Neural cell (in vitro differentiated cells): ENCODE measurements at regions not wholly inside any gene's neighbourhood (a gene's known extent, or its start where the extent isn't known, plus 50 kb on each side); places are given as distances from the start of the nearest gene placed in this dataset.

Experiments
- H2AFZ ChIP-seq: fragments of 200-600, 300-800 bp; sonication (generic), shearing (Covaris generic); 2 replicates; pipeline ENCODE4 v1.6.0; 2014; ENCODE audit warnings: low read depth, mild to moderate bottlenecking, antibody characterized with exemption, low read length, moderate library complexity
- H3F3A ChIP-seq: fragments of 200-600 bp; shearing (Covaris generic); 2 replicates; pipeline ENCODE4 v1.6.1; 2016; ENCODE audit warnings: mild to moderate bottlenecking, moderate library complexity, mixed read lengths, antibody characterized with exemption, low read length; ENCODE audit not compliant: insufficient read depth, poor library complexity, severe bottlenecking
- H3K27ac ChIP-seq: fragments of 200-600, 300-800 bp; sonication (generic), shearing (Covaris generic); 2 replicates; pipeline ENCODE4 v1.5.1; 2014; ENCODE audit warnings: mild to moderate bottlenecking, low read length, moderate library complexity
- H3K27me3 ChIP-seq: fragments of 300-800, 200-600 bp; sonication (generic), shearing (Covaris generic); 2 replicates; pipeline ENCODE4 v1.6.0; 2014; ENCODE audit warnings: mild to moderate bottlenecking, low read depth, low read length, moderate library complexity; ENCODE audit not compliant: insufficient read depth
- H3K36me3 ChIP-seq: fragments of 300-800, 200-600 bp; sonication (generic), shearing (Covaris generic); 2 replicates; pipeline ENCODE4 v1.5.1; 2014; ENCODE audit warnings: mild to moderate bottlenecking, antibody characterized with exemption, low read length, moderate library complexity; ENCODE audit not compliant: insufficient read depth
- H3K4me2 ChIP-seq: fragments of 300-800, 200-600 bp; sonication (generic), shearing (Covaris generic); 2 replicates; pipeline ENCODE4 v1.6.0; 2014; ENCODE audit warnings: mild to moderate bottlenecking, low read length
- H3K4me3 ChIP-seq: fragments of 300-800, 200-600 bp; sonication (generic), shearing (Covaris generic); 2 replicates; pipeline ENCODE4 v1.5.1; 2014; ENCODE audit warnings: mild to moderate bottlenecking, low read length, moderate library complexity
- H3K79me2 ChIP-seq: fragments of 200-600 bp; shearing (Covaris generic); replicated peaks from 2 replicates; pipeline ENCODE4 v1.6.0; 2014; ENCODE audit warnings: mild to moderate bottlenecking, low read length, moderate library complexity; ENCODE audit not compliant: insufficient read depth
- H3K9ac ChIP-seq: fragments of 300-800, 200-600 bp; sonication (generic), shearing (Covaris generic); 2 replicates; pipeline ENCODE4 v1.6.1; 2016; ENCODE audit warnings: mild to moderate bottlenecking, low read length, mixed read lengths
- H3K9me2 ChIP-seq: fragments of 200-600 bp; shearing (Covaris generic); 2 replicates; pipeline ENCODE4 v1.6.1; 2016; ENCODE audit warnings: mild to moderate bottlenecking, low read length, mixed read lengths; ENCODE audit not compliant: insufficient read depth
- H3K9me3 ChIP-seq: fragments of 200-600, 300-800 bp; sonication (generic), shearing (Covaris generic); 2 replicates; pipeline ENCODE4 v1.6.1; 2016; ENCODE audit warnings: mild to moderate bottlenecking, mixed run types, low read length, moderate library complexity, mixed read lengths
- H4K20me1 ChIP-seq: fragments of 200-600 bp; shearing (Covaris generic); 2 replicates; pipeline ENCODE4 v1.6.1; 2016; ENCODE audit warnings: mild to moderate bottlenecking, mixed run types; ENCODE audit not compliant: insufficient read depth
- CTCF ChIP-seq: fragments of 450-650 bp; IDR thresholded peaks from 2 replicates; pipeline ENCODE4 v1.5.1; 2014; ENCODE audit warnings: antibody characterized with exemption, mild to moderate bottlenecking, moderate library complexity; ENCODE audit not compliant: poor library complexity, severe bottlenecking
- EP300 ChIP-seq: fragments of 450-650 bp; conservative IDR thresholded peaks from 2 replicates; pipeline ENCODE4 v1.6.1; 2014; ENCODE audit warnings: antibody characterized with exemption, mild to moderate bottlenecking, moderate library complexity; ENCODE audit not compliant: poor library complexity, severe bottlenecking
- EZH2 ChIP-seq: fragments of 200-600, 300-800 bp; shearing (Covaris generic), sonication (generic); IDR thresholded peaks from 2 replicates; pipeline ENCODE4 v1.6.1; 2014; ENCODE audit warnings: antibody characterized with exemption, low read length, borderline replicate concordance, mild to moderate bottlenecking; ENCODE audit not compliant: insufficient read depth, poor library complexity, severe bottlenecking
- MXI1 ChIP-seq: fragments of 450-650 bp; conservative IDR thresholded peaks from 2 replicates; pipeline ENCODE4 v1.6.1; 2014; ENCODE audit warnings: antibody characterized with exemption, mild to moderate bottlenecking; ENCODE audit not compliant: poor library complexity, severe bottlenecking
- POLR2AphosphoS5 ChIP-seq: IDR thresholded peaks from 2 replicates; pipeline ENCODE4 v1.6.1; 2012
- RAD21 ChIP-seq: fragments of 450-650 bp; conservative IDR thresholded peaks from 2 replicates; pipeline ENCODE4 v1.6.1; 2014; ENCODE audit warnings: antibody characterized with exemption, mild to moderate bottlenecking, moderate library complexity
- SMC3 ChIP-seq: fragments of 450-650 bp; conservative IDR thresholded peaks from 2 replicates; pipeline ENCODE4 v1.6.1; 2014; ENCODE audit warnings: antibody characterized with exemption, mild to moderate bottlenecking, moderate library complexity; ENCODE audit not compliant: poor library complexity
- TAF1 ChIP-seq: IDR thresholded peaks from 2 replicates; pipeline ENCODE4 v1.6.1; 2012; ENCODE audit warnings: low read depth
- TF ChIP-seq, protein P1 (sequence below): IDR thresholded peaks from 2 replicates; pipeline ENCODE4 v1.6.1; 2012; ENCODE audit warnings: borderline replicate concordance

DNA sequence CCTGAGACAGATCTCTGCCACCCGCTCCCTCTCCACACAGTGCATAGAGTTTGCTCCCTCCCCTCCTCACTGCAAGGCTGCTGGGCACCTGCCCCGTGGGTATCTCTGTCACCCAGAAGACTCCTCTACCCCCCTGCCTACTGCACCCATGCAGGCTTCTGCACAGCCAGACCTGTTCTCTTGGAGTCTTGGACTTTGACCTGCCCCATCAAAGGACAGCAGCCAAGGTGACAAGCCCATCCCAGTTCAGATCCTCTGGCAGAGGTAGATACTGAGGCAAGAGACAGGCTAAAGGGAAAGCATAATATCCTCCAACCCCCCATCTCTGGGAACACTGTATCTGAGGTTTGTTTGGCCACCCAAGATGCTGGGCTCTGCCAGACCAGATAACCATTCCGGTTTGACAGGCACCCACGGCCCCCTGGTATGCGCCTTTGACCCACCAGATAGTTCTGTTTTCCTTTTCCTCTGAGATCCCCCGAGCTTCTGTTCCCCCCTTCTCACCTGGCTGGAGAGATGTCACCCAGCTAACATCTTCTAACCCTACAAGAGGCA lies 239.6 kb downstream of the SOX9 start:
- Histone ChIP-seq H3K4me3 (no peak overlapping the region), H3K27me3 (no peaks in the 10 kb centered on the region), H3K4me2 (no peak overlapping the region), H2AFZ (no peak overlapping the region), H3K9me2 (no peaks in the 10 kb centered on the region), H3F3A (no peaks in the 10 kb centered on the region), H4K20me1 (no peaks in the 10 kb centered on the region), H3K27ac (no peak overlapping the region), H3K36me3 (no peaks in the 10 kb centered on the region), H3K79me2 (no peaks in the 10 kb centered on the region), H3K9me3 (no peaks in the 10 kb centered on the region), H3K9ac (no peak overlapping the region)
- TF ChIP-seq TAF1 (no peak), EP300 (no peak), EZH2 (no peak), CTCF (no peak), RAD21 (no peak), SMC3 (no peak), MXI1 (no peak), POLR2AphosphoS5 (no peak)
- TF ChIP-seq, protein P1, sequence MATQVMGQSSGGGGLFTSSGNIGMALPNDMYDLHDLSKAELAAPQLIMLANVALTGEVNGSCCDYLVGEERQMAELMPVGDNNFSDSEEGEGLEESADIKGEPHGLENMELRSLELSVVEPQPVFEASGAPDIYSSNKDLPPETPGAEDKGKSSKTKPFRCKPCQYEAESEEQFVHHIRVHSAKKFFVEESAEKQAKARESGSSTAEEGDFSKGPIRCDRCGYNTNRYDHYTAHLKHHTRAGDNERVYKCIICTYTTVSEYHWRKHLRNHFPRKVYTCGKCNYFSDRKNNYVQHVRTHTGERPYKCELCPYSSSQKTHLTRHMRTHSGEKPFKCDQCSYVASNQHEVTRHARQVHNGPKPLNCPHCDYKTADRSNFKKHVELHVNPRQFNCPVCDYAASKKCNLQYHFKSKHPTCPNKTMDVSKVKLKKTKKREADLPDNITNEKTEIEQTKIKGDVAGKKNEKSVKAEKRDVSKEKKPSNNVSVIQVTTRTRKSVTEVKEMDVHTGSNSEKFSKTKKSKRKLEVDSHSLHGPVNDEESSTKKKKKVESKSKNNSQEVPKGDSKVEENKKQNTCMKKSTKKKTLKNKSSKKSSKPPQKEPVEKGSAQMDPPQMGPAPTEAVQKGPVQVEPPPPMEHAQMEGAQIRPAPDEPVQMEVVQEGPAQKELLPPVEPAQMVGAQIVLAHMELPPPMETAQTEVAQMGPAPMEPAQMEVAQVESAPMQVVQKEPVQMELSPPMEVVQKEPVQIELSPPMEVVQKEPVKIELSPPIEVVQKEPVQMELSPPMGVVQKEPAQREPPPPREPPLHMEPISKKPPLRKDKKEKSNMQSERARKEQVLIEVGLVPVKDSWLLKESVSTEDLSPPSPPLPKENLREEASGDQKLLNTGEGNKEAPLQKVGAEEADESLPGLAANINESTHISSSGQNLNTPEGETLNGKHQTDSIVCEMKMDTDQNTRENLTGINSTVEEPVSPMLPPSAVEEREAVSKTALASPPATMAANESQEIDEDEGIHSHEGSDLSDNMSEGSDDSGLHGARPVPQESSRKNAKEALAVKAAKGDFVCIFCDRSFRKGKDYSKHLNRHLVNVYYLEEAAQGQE: no peak

DNA sequence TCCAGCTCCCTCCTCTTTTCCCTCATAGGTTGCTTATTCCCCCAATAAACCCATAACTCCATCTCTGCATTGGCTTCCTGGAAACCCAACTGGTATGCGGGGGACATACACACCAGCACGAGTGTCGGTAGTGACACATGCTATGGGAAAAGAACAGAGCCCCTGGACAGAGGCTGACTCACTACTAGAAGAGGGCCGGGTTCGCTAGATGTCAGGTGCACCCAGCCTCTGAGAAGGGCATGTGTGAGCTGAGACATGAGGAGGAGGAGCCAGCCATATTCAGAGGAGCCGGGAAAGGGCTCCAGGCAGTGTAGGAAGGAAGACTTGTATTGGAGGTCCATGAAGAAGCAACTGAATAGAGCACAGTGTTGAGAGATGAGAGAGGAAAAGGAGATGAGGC lies 241.1 kb downstream of the SOX9 start:
- H3K9me3 ChIP-seq: no peaks in the 10 kb centered on the region
- no peak overlapping the region for H3K4me3 ChIP-seq
- H3K27me3 ChIP-seq: no peaks in the 10 kb centered on the region
- no peaks in the 10 kb centered on the region for H3K36me3 ChIP-seq
- no peak overlapping the region for H3K9ac ChIP-seq
- H3F3A ChIP-seq: no peaks in the 10 kb centered on the region
- H2AFZ ChIP-seq: no peak overlapping the region
- TF ChIP-seq EZH2: no peak
- no peak for TF ChIP-seq POLR2AphosphoS5
- no peak for TF ChIP-seq TAF1
- TF ChIP-seq MXI1: no peak
- no peak for TF ChIP-seq EP300
- TF ChIP-seq, protein P1: no peak
- no peak for TF ChIP-seq RAD21
- no peak overlapping the region for H3K27ac ChIP-seq
- no peak overlapping the region for H3K4me2 ChIP-seq
- H3K79me2 ChIP-seq: no peaks in the 10 kb centered on the region
- H3K9me2 ChIP-seq: no peaks in the 10 kb centered on the region
- no peaks in the 10 kb centered on the region for H4K20me1 ChIP-seq
